GM23248 (cell line): ENCODE measurements at regions not wholly inside any gene's neighbourhood (a gene's known extent, or its start where the extent isn't known, plus 50 kb on each side); places are given as distances from the start of the nearest gene placed in this dataset.

ENCODE experiments used
- EZH2 ChIP-seq: fragments of 200-600 bp; sonication (generic); IDR thresholded peaks from 2 replicates; pipeline ENCODE4 v1.6.1; 2018; ENCODE audit warnings: antibody characterized with exemption, mild to moderate bottlenecking; ENCODE audit not compliant: insufficient read depth, poor library complexity, severe bottlenecking
- EZH2phosphoT487 ChIP-seq: fragments of 200-600 bp; sonication (generic); IDR thresholded peaks from 2 replicates; pipeline ENCODE4 v1.6.1; 2018; ENCODE audit warnings: antibody characterized with exemption, moderate library complexity, mild to moderate bottlenecking, low read depth; ENCODE audit not compliant: insufficient read depth

DNA sequence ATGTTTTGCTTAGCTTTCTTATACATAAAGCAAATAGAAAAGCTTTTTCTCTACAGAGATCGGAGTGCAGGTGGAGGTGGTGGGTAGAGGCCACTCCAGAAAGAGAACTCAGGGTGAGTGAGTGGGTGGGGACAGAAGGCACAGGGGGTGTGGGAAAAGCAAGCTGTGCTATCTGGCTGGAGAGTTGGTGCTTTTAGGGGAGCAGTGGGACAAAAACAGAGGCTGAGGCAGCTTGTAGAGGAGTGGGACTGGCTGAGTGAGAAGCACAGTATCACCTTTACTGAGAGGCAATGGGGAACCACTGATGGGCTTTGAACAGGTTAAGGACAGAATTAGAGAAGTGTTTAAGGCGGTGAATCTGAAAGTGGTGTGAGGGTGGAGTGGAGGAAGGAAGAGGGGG lies 275.3 kb downstream of the TCF7L2 start:
- TF ChIP-seq EZH2 (no peak), EZH2phosphoT487 (no peak)
